WTC11 (cell line): ENCODE measurements at regions not wholly inside any gene's neighbourhood (a gene's known extent, or its start where the extent isn't known, plus 50 kb on each side); places are given as distances from the start of the nearest gene placed in this dataset.

Experiments
- ETV6 ChIP-seq: sonication (generic); formaldehyde crosslinking; IDR thresholded peaks from 2 replicates; pipeline ENCODE4 v1.8.1; 2022; ENCODE audit warnings: mild to moderate bottlenecking, missing genetic modification reagents
- IRF1 ChIP-seq: sonication (generic); formaldehyde crosslinking; IDR thresholded peaks from 2 replicates; pipeline ENCODE4 v1.8.0; 2023; ENCODE audit warnings: missing genetic modification reagents
- MXD4 ChIP-seq: fragments of 250-450 bp; sonication (Bioruptor Pico); IDR thresholded peaks from 2 replicates; pipeline ENCODE4 v1.8.0; 2021; ENCODE audit warnings: mild to moderate bottlenecking, moderate library complexity, borderline replicate concordance
- NFE2L1 ChIP-seq: sonication (generic); formaldehyde crosslinking; IDR thresholded peaks from 2 replicates; pipeline ENCODE4 v1.8.1; 2023; ENCODE audit warnings: missing genetic modification reagents
- NR3C1 ChIP-seq: sonication (generic); formaldehyde crosslinking; conservative IDR thresholded peaks from 2 replicates; pipeline ENCODE4 v1.8.1; 2023; ENCODE audit warnings: low read depth, mild to moderate bottlenecking, missing genetic modification reagents
- TF ChIP-seq, protein P1 (sequence below): sonication (generic); formaldehyde crosslinking; IDR thresholded peaks from 2 replicates; pipeline ENCODE4 v1.8.1; 2022; ENCODE audit warnings: low read depth, missing genetic modification reagents, borderline replicate concordance
- TF ChIP-seq, protein P2 (sequence below): fragments of 200-600 bp; IDR thresholded peaks from 2 replicates; pipeline ENCODE4 v1.8.0; 2022; ENCODE audit warnings: antibody characterized with exemption

DNA sequence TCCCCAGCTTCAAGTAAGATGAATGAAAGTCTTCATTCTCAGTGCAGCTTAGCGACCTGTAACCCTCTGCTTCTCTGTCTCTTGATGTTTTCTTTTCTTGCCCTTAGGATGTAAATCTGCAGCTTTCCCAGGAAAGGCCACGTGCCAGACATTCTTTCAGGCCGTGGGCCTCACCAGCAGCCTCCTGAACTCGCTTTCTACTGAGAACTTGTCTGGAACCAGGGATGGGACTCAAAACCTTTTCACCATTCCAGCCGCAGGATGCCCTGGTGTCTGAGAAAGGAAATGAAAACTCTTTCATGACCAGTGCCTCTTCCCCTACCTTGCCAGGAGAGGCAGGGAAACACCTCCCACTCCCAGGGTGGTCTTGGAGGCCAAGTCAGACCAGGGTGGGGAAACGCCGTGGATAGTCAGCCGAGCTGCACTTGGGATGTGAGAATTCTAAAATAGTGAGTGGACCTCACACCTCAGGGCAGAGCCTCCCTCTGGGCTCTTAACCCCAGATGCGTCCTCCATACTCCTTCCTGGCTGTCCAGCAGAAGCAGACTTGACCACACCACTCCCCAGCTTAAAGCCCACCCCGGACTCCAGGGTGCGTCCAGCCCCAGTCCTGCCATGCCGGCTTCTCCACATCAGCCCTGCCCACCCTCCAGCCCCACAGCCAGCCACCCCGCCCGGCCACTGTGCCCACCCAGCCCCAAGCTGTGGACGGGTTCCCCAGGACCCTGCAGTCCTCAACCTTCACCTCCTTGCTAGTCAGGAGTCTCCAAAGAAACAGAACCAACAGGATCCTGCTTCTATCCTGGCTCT lies 115.5 kb downstream of the TWIST2 start:
- TF ChIP-seq, protein P1, sequence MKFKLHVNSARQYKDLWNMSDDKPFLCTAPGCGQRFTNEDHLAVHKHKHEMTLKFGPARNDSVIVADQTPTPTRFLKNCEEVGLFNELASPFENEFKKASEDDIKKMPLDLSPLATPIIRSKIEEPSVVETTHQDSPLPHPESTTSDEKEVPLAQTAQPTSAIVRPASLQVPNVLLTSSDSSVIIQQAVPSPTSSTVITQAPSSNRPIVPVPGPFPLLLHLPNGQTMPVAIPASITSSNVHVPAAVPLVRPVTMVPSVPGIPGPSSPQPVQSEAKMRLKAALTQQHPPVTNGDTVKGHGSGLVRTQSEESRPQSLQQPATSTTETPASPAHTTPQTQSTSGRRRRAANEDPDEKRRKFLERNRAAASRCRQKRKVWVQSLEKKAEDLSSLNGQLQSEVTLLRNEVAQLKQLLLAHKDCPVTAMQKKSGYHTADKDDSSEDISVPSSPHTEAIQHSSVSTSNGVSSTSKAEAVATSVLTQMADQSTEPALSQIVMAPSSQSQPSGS (CRISPR knock-in tag): no peak
- TF ChIP-seq NR3C1 (CRISPR knock-in tag): no peak
- TF ChIP-seq, protein P2, sequence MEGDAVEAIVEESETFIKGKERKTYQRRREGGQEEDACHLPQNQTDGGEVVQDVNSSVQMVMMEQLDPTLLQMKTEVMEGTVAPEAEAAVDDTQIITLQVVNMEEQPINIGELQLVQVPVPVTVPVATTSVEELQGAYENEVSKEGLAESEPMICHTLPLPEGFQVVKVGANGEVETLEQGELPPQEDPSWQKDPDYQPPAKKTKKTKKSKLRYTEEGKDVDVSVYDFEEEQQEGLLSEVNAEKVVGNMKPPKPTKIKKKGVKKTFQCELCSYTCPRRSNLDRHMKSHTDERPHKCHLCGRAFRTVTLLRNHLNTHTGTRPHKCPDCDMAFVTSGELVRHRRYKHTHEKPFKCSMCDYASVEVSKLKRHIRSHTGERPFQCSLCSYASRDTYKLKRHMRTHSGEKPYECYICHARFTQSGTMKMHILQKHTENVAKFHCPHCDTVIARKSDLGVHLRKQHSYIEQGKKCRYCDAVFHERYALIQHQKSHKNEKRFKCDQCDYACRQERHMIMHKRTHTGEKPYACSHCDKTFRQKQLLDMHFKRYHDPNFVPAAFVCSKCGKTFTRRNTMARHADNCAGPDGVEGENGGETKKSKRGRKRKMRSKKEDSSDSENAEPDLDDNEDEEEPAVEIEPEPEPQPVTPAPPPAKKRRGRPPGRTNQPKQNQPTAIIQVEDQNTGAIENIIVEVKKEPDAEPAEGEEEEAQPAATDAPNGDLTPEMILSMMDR: no peak
- no peak for TF ChIP-seq MXD4
- no peak for TF ChIP-seq NFE2L1 (CRISPR knock-in tag)
- TF ChIP-seq IRF1 (CRISPR knock-in tag): no peak
- TF ChIP-seq ETV6 (CRISPR knock-in tag): no peak
